HFFc6 (cell line): ENCODE measurements at regions not wholly inside any gene's neighbourhood (a gene's known extent, or its start where the extent isn't known, plus 50 kb on each side); places are given as distances from the start of the nearest gene placed in this dataset.

Source experiments
- DNase-seq: peaks from one replicate; pipeline ENCODE4 v3.0.0-alpha.2; 2018
- H3K27ac Mint-ChIP-seq: 2 replicates; pipeline ENCODE4 v1.8.0; 2020; ENCODE audit warnings: mild to moderate bottlenecking, mixed read lengths
- H3K27me3 Mint-ChIP-seq: 2 replicates; pipeline ENCODE4 v1.8.0; 2021; ENCODE audit warnings: mild to moderate bottlenecking, moderate library complexity, mixed read lengths; ENCODE audit not compliant: insufficient read depth
- H3K36me3 Mint-ChIP-seq: 2 replicates; pipeline ENCODE4 v1.8.0; 2021; ENCODE audit warnings: low read depth, mixed read lengths
- H3K4me1 Mint-ChIP-seq: 2 replicates; pipeline ENCODE4 v1.8.0; 2020; ENCODE audit warnings: low read depth, mixed read lengths
- H3K4me3 Mint-ChIP-seq: 2 replicates; pipeline ENCODE4 v1.8.0; 2020; ENCODE audit warnings: mild to moderate bottlenecking, moderate library complexity, mixed read lengths
- H3K9me3 Mint-ChIP-seq: 2 replicates; pipeline ENCODE4 v1.8.0; 2020; ENCODE audit warnings: mild to moderate bottlenecking, mixed read lengths
- CTCF ChIP-seq: fragments of 200-600 bp; sonication (generic); IDR thresholded peaks from 2 replicates; pipeline ENCODE4 v1.5.0; 2021; ENCODE audit warnings: antibody characterized with exemption, mild to moderate bottlenecking

GRCh38 chr4:120316416-120316815, 249.8 kb upstream of the MAD2L1 start:
- TF ChIP-seq CTCF: no peak
- Mint-ChIP-seq H3K4me3 (no peak overlapping the region), H3K27me3 (no peaks in the 10 kb centered on the region), H3K27ac (no peak overlapping the region), H3K4me1 (no peaks in the 10 kb centered on the region), H3K9me3 (peaks cover 10% of the 10 kb centered on the region), H3K36me3 (no peaks in the 10 kb centered on the region)
- no peak for DNase-seq

- H3K27me3 Mint-ChIP-seq: no peaks in the 10 kb centered on the region
- H3K36me3 Mint-ChIP-seq: no peaks in the 10 kb centered on the region
- peaks cover 17% of the 10 kb centered on the region for H3K9me3 Mint-ChIP-seq
- DNase-seq: no peak
- no peak for TF ChIP-seq CTCF
- no peaks in the 10 kb centered on the region for H3K4me1 Mint-ChIP-seq
- H3K27ac Mint-ChIP-seq: no peak overlapping the region
- no peak overlapping the region for H3K4me3 Mint-ChIP-seq
Measured at GRCh38 chr4:120314969-120315368, 248.3 kb upstream of the MAD2L1 start.

- TF ChIP-seq CTCF: no peak
- Mint-ChIP-seq H3K27ac (no peak overlapping the region), H3K9me3 (peaks cover 38% of the 10 kb centered on the region), H3K36me3 (peaks cover 4% of the 10 kb centered on the region; the same call in 1 of the 2 replicates), H3K4me3 (no peak overlapping the region), H3K4me1 (no peaks in the 10 kb centered on the region), H3K27me3 (no peaks in the 10 kb centered on the region)
- DNase-seq: no peak
Measured at GRCh38 chr4:120304801-120305200, 238.2 kb upstream of the MAD2L1 start.

- 0 out of 2 replicates have a peak, but pooled peaks cover 7% of the 10 kb centered on the region for H3K36me3 Mint-ChIP-seq
- H3K27me3 Mint-ChIP-seq: no peaks in the 10 kb centered on the region
- no peak for TF ChIP-seq CTCF
- no peak overlapping the region for H3K27ac Mint-ChIP-seq
- H3K4me3 Mint-ChIP-seq: no peak overlapping the region
- no peak for DNase-seq
- no peaks in the 10 kb centered on the region for H3K4me1 Mint-ChIP-seq
- H3K9me3 Mint-ChIP-seq: peaks cover 50% of the 10 kb centered on the region
Measured at GRCh38 chr4:120299631-120300030, 233.0 kb upstream of the MAD2L1 start.

- no peak overlapping the region for H3K27ac Mint-ChIP-seq
- H3K4me1 Mint-ChIP-seq: no peaks in the 10 kb centered on the region
- DNase-seq: no peak
- TF ChIP-seq CTCF: no peak
- no peaks in the 10 kb centered on the region for H3K27me3 Mint-ChIP-seq
- no peaks in the 10 kb centered on the region for H3K36me3 Mint-ChIP-seq
- no peak overlapping the region for H3K4me3 Mint-ChIP-seq
- H3K9me3 Mint-ChIP-seq: peaks cover 34% of the 10 kb centered on the region
Measured at GRCh38 chr4:120293341-120293740, 226.7 kb upstream of the MAD2L1 start.

- Mint-ChIP-seq H3K27me3 (no peaks in the 10 kb centered on the region), H3K27ac (no peak overlapping the region), H3K4me1 (no peaks in the 10 kb centered on the region), H3K4me3 (no peak overlapping the region), H3K9me3 (peaks cover 19% of the 10 kb centered on the region; the same call in 1 of the 2 replicates), H3K36me3 (no peaks in the 10 kb centered on the region)
- no peak for TF ChIP-seq CTCF
- DNase-seq: no peak
Measured at GRCh38 chr4:120291541-120291940, 224.9 kb upstream of the MAD2L1 start.
